ENCODE measurements at regions not wholly inside any gene's neighbourhood (a gene's known extent, or its start where the extent isn't known, plus 50 kb on each side); places are given as distances from the start of the nearest gene placed in this dataset.
A peak's percentile ranks its signal among the peaks of the same experiment; 100 is the strongest.

GRCh38 chr6:24004062-24004461 is 122.0 kb upstream of the NRSN1 start:
- DNase-seq, result no peak

GRCh38 chr6:24004659-24005058 is 121.4 kb upstream of the NRSN1 start:
- no peak for DNase-seq

GRCh38 chr6:24006254-24006653 is 119.8 kb upstream of the NRSN1 start:
- DNase-seq, result no peak

GRCh38 chr6:24009319-24009718 is 116.7 kb upstream of the NRSN1 start:
- DNase-seq, result peak; percentile 64

- DNase-seq, result no peak
Measured at GRCh38 chr6:24010133-24010532, 115.9 kb upstream of the NRSN1 start.

- DNase-seq, result no peak
Measured at GRCh38 chr6:24016286-24016685, 109.7 kb upstream of the NRSN1 start.

- DNase-seq, result no peak
Measured at GRCh38 chr6:24016857-24017256, 109.2 kb upstream of the NRSN1 start.

- no peak for DNase-seq
Measured at GRCh38 chr6:24019393-24019792, 106.6 kb upstream of the NRSN1 start.

GRCh38 chr6:24019830-24020229 is 106.2 kb upstream of the NRSN1 start:
- no peak for DNase-seq

- DNase-seq, result no peak
Measured at GRCh38 chr6:24026050-24026449, 100.0 kb upstream of the NRSN1 start.

GRCh38 chr6:24031496-24031895 is 94.5 kb upstream of the NRSN1 start:
- DNase-seq, result no peak

GRCh38 chr6:24032896-24033688 is 92.9 kb upstream of the NRSN1 start:
- DNase-seq, result no peak

- no peak for DNase-seq
Measured at GRCh38 chr6:24043848-24044247, 82.2 kb upstream of the NRSN1 start.

- no peak for DNase-seq
Measured at GRCh38 chr6:24051942-24052589, 73.9 kb upstream of the NRSN1 start.

GRCh38 chr6:24052590-24052961 is 73.4 kb upstream of the NRSN1 start:
- DNase-seq, result no peak

- DNase-seq, result no peak
Measured at GRCh38 chr6:24053057-24053456, 73.0 kb upstream of the NRSN1 start.

GRCh38 chr6:24054388-24054787 is 71.6 kb upstream of the NRSN1 start:
- no peak for DNase-seq

- no peak for DNase-seq
Measured at GRCh38 chr6:24056567-24056966, 69.4 kb upstream of the NRSN1 start.

GRCh38 chr6:24057030-24057429 is 69.0 kb upstream of the NRSN1 start:
- no peak for DNase-seq

- no peak for DNase-seq
Measured at GRCh38 chr6:24060982-24061754, 64.8 kb upstream of the NRSN1 start.

GRCh38 chr6:24064106-24064505 is 61.9 kb upstream of the NRSN1 start:
- peak; percentile 14 for DNase-seq

- DNase-seq, result no peak
Measured at GRCh38 chr6:24064832-24065231, 61.2 kb upstream of the NRSN1 start.

GRCh38 chr6:24069526-24069925 is 56.5 kb upstream of the NRSN1 start:
- no peak for DNase-seq
